Glutamatergic neuron (in vitro differentiated cells): ENCODE measurements at regions not wholly inside any gene's neighbourhood (a gene's known extent, or its start where the extent isn't known, plus 50 kb on each side); places are given as distances from the start of the nearest gene placed in this dataset.
"Not testable (repeated sequence)": the region's sequence is repeated elsewhere in the genome, so short reads cannot be mapped to it uniquely, and the experiment has no call there.

ENCODE experiments used
- DNase-seq: peaks from one replicate; pipeline ENCODE4 v3.0.0; 2022
- H3K27ac Mint-ChIP-seq: one replicate; pipeline ENCODE4 v1.8.0; 2020; ENCODE audit warnings: mild to moderate bottlenecking, mixed read lengths, inconsistent platforms; ENCODE audit not compliant: unreplicated experiment
- H3K27me3 Mint-ChIP-seq: one replicate; pipeline ENCODE4 v1.8.0; 2020; ENCODE audit warnings: mild to moderate bottlenecking, moderate library complexity, mixed read lengths, inconsistent platforms; ENCODE audit not compliant: unreplicated experiment
- H3K36me3 Mint-ChIP-seq: one replicate; pipeline ENCODE4 v1.8.0; 2020; ENCODE audit warnings: mild to moderate bottlenecking, mixed read lengths, inconsistent platforms; ENCODE audit not compliant: unreplicated experiment
- H3K4me1 Mint-ChIP-seq: one replicate; pipeline ENCODE4 v1.8.0; 2020; ENCODE audit warnings: mild to moderate bottlenecking, low read depth, mixed read lengths, inconsistent platforms; ENCODE audit not compliant: unreplicated experiment
- H3K4me3 Mint-ChIP-seq: one replicate; pipeline ENCODE4 v1.8.0; 2020; ENCODE audit warnings: mild to moderate bottlenecking, mixed read lengths, inconsistent platforms; ENCODE audit not compliant: unreplicated experiment
- H3K9me3 Mint-ChIP-seq: one replicate; pipeline ENCODE4 v1.8.0; 2020; ENCODE audit warnings: mild to moderate bottlenecking, moderate library complexity, mixed read lengths, inconsistent platforms; ENCODE audit not compliant: unreplicated experiment
- CTCF ChIP-seq: fragments of 200-600 bp; sonication (generic); IDR thresholded peaks from one replicate; pipeline ENCODE4 v1.5.0; 2021; ENCODE audit not compliant: partially characterized antibody, unreplicated experiment

GRCh38 chr14:105900398-105901160, 374.2 kb downstream of the TMEM121 start:
- Mint-ChIP-seq H3K9me3 (peaks cover 25% of the 10 kb centered on the region), H3K36me3 (no peaks in the 10 kb centered on the region), H3K27me3 (peaks cover 4% of the 10 kb centered on the region), H3K4me1 (no peaks in the 10 kb centered on the region), H3K4me3 (no peak overlapping the region), H3K27ac (no peak overlapping the region)
- no peak for TF ChIP-seq CTCF
- no peak for DNase-seq

GRCh38 chr14:105901226-105901625, 374.8 kb downstream of the TMEM121 start:
- peaks cover 4% of the 10 kb centered on the region for H3K27me3 Mint-ChIP-seq
- TF ChIP-seq CTCF, result no peak
- no peak overlapping the region for H3K27ac Mint-ChIP-seq
- H3K4me3 Mint-ChIP-seq, result no peak overlapping the region
- peaks cover 31% of the 10 kb centered on the region for H3K9me3 Mint-ChIP-seq
- H3K36me3 Mint-ChIP-seq, result no peaks in the 10 kb centered on the region
- DNase-seq, result no peak
- no peaks in the 10 kb centered on the region for H3K4me1 Mint-ChIP-seq

GRCh38 chr14:105902131-105902898, 375.9 kb downstream of the TMEM121 start:
- Mint-ChIP-seq H3K4me1 (no peaks in the 10 kb centered on the region), H3K4me3 (no peak overlapping the region), H3K27me3 (peaks cover 2% of the 10 kb centered on the region), H3K9me3 (peaks cover 26% of the 10 kb centered on the region), H3K36me3 (no peaks in the 10 kb centered on the region), H3K27ac (no peak overlapping the region)
- no peak for DNase-seq
- TF ChIP-seq CTCF, result no peak

- H3K4me1 Mint-ChIP-seq, H3K36me3 Mint-ChIP-seq, H3K27me3 Mint-ChIP-seq, DNase-seq, H3K4me3 Mint-ChIP-seq, H3K27ac Mint-ChIP-seq: not testable (repeated sequence)
- H3K9me3 Mint-ChIP-seq, result peaks cover 25% of the 10 kb centered on the region
Measured at GRCh38 chr14:105902899-105903165, 376.4 kb downstream of the TMEM121 start.

GRCh38 chr14:105903971-105904370, 377.6 kb downstream of the TMEM121 start:
- TF ChIP-seq CTCF, result no peak
- Mint-ChIP-seq H3K27ac (no peak overlapping the region), H3K27me3 (peaks cover 3% of the 10 kb centered on the region), H3K36me3 (no peaks in the 10 kb centered on the region), H3K4me1 (no peaks in the 10 kb centered on the region), H3K4me3 (no peak overlapping the region), H3K9me3 (peaks cover 22% of the 10 kb centered on the region)
- DNase-seq, result no peak
